Smooth muscle cell (in vitro differentiated cells): ENCODE measurements at regions not wholly inside any gene's neighbourhood (a gene's known extent, or its start where the extent isn't known, plus 50 kb on each side); places are given as distances from the start of the nearest gene placed in this dataset.

Experiments used
- DNase-seq: peaks from one replicate; lab custom pipeline; 2025; ENCODE audit not compliant: unreplicated experiment; lab: John Stamatoyannopoulos, UW
- H2AFZ ChIP-seq: fragments of 200-600 bp; sonication (generic); 2 replicates; pipeline ENCODE4 v1.6.0; 2016; ENCODE audit warnings: antibody characterized with exemption, low read depth, mild to moderate bottlenecking
- H3F3A ChIP-seq: fragments of 200-600 bp; sonication (generic); 2 replicates; pipeline ENCODE4 v1.6.0; 2017; ENCODE audit warnings: antibody characterized with exemption, low read depth
- H3K27ac ChIP-seq: fragments of 200-600 bp; sonication (generic); 2 replicates; pipeline ENCODE4 v1.5.1; 2016; ENCODE audit warnings: low read depth, mild to moderate bottlenecking
- H3K27me3 ChIP-seq: fragments of 200-600 bp; sonication (generic); 2 replicates; pipeline ENCODE4 v1.6.1; 2016; ENCODE audit warnings: low read depth, mild to moderate bottlenecking
- H3K36me3 ChIP-seq: fragments of 200-600 bp; sonication (generic); 2 replicates; pipeline ENCODE4 v1.5.1; 2016; ENCODE audit warnings: low read depth
- H3K4me1 ChIP-seq: fragments of 200-600 bp; sonication (generic); 2 replicates; pipeline ENCODE4 v1.5.1; 2016; ENCODE audit warnings: low read depth
- H3K4me2 ChIP-seq: fragments of 200-600 bp; sonication (generic); 2 replicates; pipeline ENCODE4 v1.6.0; 2016; ENCODE audit warnings: mild to moderate bottlenecking
- H3K4me3 ChIP-seq: fragments of 200-600 bp; sonication (generic); 2 replicates; pipeline ENCODE4 v1.5.1; 2016; ENCODE audit warnings: mild to moderate bottlenecking
- H3K79me2 ChIP-seq: fragments of 200-600 bp; sonication (generic); 2 replicates; pipeline ENCODE4 v1.6.0; 2016; ENCODE audit warnings: low read depth, mild to moderate bottlenecking
- H3K9ac ChIP-seq: fragments of 200-600 bp; sonication (generic); 2 replicates; pipeline ENCODE4 v1.6.0; 2016; ENCODE audit warnings: low read depth
- H3K9me3 ChIP-seq: fragments of 200-600 bp; sonication (generic); replicated peaks from 2 replicates; pipeline ENCODE4 v1.5.1; 2016; ENCODE audit warnings: low read depth
- H4K20me1 ChIP-seq: fragments of 200-600 bp; sonication (generic); 2 replicates; pipeline ENCODE4 v1.6.0; 2016; ENCODE audit warnings: low read depth
- WGBS: methylation state at CpG from one replicate; pipeline ENCODE4 v1.1.7; 2016; ENCODE audit warnings: low lambda C conversion rate; 5-methylcytosine and 5-hydroxymethylcytosine counted together
- TF ChIP-seq, protein P1 (sequence below): fragments of 200-600 bp; sonication (generic); IDR thresholded peaks from 2 replicates; pipeline ENCODE4 v1.5.1; 2017; ENCODE audit warnings: borderline replicate concordance, mild to moderate bottlenecking, antibody characterized with exemption; ENCODE audit not compliant: insufficient read depth, poor library complexity, severe bottlenecking

DNA sequence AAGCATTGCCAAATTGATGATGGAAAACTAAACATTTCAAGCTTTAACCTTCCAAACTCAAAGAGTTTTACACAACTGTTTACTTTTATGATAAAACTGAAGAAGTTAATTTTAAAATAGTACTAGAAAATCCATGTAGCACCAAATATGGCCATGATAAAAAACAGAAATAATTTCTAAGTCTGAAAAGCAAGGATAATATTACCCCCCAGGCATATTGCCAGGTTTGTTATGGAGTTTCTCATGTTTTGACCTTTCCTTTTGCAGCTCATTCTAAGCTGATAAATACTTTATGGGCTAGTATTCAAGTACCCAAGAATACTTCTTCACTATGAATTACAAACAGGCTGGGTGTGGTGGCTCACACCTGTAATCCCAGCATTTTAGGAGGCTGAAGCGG, 209.9 kb upstream of the ZFP64 start:
- Histone ChIP-seq H3F3A (no peaks in the 10 kb centered on the region), H3K9me3 (no peaks in the 10 kb centered on the region), H2AFZ (no peak overlapping the region), H3K27ac (no peak overlapping the region), H3K9ac (no peak overlapping the region), H3K4me2 (no peak overlapping the region), H3K36me3 (no peaks in the 10 kb centered on the region), H3K79me2 (no peaks in the 10 kb centered on the region), H4K20me1 (no peaks in the 10 kb centered on the region), H3K4me1 (no peaks in the 10 kb centered on the region), H3K27me3 (no peaks in the 10 kb centered on the region), H3K4me3 (no peak overlapping the region)
- TF ChIP-seq, protein P1, sequence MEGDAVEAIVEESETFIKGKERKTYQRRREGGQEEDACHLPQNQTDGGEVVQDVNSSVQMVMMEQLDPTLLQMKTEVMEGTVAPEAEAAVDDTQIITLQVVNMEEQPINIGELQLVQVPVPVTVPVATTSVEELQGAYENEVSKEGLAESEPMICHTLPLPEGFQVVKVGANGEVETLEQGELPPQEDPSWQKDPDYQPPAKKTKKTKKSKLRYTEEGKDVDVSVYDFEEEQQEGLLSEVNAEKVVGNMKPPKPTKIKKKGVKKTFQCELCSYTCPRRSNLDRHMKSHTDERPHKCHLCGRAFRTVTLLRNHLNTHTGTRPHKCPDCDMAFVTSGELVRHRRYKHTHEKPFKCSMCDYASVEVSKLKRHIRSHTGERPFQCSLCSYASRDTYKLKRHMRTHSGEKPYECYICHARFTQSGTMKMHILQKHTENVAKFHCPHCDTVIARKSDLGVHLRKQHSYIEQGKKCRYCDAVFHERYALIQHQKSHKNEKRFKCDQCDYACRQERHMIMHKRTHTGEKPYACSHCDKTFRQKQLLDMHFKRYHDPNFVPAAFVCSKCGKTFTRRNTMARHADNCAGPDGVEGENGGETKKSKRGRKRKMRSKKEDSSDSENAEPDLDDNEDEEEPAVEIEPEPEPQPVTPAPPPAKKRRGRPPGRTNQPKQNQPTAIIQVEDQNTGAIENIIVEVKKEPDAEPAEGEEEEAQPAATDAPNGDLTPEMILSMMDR: no peak
- 95% methylated on average over 1 of the region's 1 CpG for WGBS
- no peak for DNase-seq

DNA sequence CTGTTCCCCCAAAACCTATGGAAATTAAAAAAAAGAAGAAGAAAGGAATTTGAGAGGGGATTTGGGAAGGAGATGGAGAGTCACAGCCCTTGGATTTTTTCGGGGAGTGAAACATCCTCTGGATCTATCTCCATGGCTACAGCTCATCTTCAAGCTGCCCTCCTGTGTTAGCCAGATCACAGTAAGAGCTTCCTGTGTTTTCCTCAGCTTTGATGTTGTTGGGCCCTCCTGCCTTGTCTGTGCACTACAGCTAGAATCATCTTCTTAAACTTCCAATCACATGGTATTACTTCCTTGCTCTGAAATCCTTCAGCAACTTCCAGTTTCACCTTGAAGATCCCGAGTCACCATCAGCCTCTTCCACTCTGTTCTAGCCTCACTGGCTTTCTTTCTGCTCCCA, 207.8 kb upstream of the ZFP64 start:
- no peaks in the 10 kb centered on the region for H3K4me1 ChIP-seq
- no peak for DNase-seq
- no peaks in the 10 kb centered on the region for H4K20me1 ChIP-seq
- no peaks in the 10 kb centered on the region for H3K27me3 ChIP-seq
- no peaks in the 10 kb centered on the region for H3K9me3 ChIP-seq
- H2AFZ ChIP-seq: no peak overlapping the region
- TF ChIP-seq, protein P1: no peak
- 83% methylated on average over 2 of the region's 2 CpGs for whole genome bisulfite sequencing
- H3K9ac ChIP-seq: no peak overlapping the region
- no peaks in the 10 kb centered on the region for H3F3A ChIP-seq
- H3K36me3 ChIP-seq: no peaks in the 10 kb centered on the region
- no peak overlapping the region for H3K4me2 ChIP-seq
- no peaks in the 10 kb centered on the region for H3K79me2 ChIP-seq
- H3K27ac ChIP-seq: no peak overlapping the region
- H3K4me3 ChIP-seq: no peak overlapping the region

DNA sequence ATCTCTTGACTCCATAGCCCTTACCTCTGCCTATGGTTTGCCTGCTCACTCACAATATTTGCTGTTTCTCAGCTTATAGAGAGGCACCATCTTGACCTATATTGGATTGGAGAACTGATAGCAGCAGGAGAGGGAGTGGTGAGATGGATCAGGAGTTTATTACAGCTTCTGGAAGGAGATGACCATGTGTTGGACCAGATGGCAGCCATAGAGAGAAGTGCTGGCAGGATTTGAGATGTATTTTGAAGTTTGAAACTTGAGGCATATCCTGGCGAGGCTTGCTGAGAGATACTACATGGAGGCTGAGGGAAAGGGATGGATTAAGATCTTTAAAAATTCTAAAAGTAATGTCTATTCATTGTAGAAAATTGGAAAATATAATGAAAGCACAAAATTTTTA, 198.0 kb upstream of the ZFP64 start:
- Histone ChIP-seq H3K4me2 (no peak overlapping the region), H2AFZ (no peak overlapping the region), H3K27ac (no peak overlapping the region), H3K9me3 (no peaks in the 10 kb centered on the region), H3K27me3 (no peaks in the 10 kb centered on the region), H3K9ac (no peak overlapping the region), H3K36me3 (no peaks in the 10 kb centered on the region), H3K79me2 (no peaks in the 10 kb centered on the region), H3K4me1 (no peaks in the 10 kb centered on the region), H4K20me1 (no peaks in the 10 kb centered on the region), H3K4me3 (no peak overlapping the region), H3F3A (no peaks in the 10 kb centered on the region)
- DNase-seq: no peak
- 90% methylated on average over 1 of the region's 1 CpG for WGBS
- TF ChIP-seq, protein P1: no peak

DNA sequence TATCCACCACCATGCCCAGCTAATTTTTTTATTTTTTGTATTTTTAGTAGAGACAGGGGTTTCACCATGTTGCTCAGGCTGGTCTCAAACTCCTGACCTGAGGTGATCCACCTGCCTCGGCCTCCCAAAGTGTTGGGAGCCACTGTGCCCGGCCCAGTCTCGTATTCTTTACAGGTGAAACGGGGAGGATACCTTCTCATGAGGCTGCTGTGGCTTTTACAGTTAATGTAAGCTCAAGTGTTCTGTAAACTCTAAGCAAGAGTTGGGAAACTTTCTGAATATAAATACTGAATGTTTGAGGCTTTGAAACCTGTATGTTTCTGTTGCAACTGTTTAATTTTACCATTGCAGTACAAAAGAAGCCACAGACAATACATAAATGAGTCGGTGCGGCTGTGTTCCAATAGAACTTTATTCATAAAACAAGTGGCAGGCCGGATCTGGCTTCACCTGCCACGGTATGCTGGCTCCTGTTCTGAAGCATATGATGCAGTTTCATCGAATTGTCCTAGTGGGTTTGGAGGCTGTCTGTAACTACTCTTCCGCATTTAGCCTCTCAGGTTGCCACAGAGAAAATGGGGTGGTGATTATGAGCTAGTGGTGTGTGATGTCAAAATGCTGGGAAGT, 192.5 kb upstream of the ZFP64 start:
- H3K27ac ChIP-seq: no peak overlapping the region
- H3K4me1 ChIP-seq: no peaks in the 10 kb centered on the region
- H3K79me2 ChIP-seq: no peaks in the 10 kb centered on the region
- no peak overlapping the region for H2AFZ ChIP-seq
- no peaks in the 10 kb centered on the region for H3F3A ChIP-seq
- no peak overlapping the region for H3K9ac ChIP-seq
- no peaks in the 10 kb centered on the region for H3K9me3 ChIP-seq
- H3K4me3 ChIP-seq: no peak overlapping the region
- H3K4me2 ChIP-seq: no peak overlapping the region
- TF ChIP-seq, protein P1: no peak
- 92% methylated on average over 10 of the region's 10 CpGs for WGBS
- no peaks in the 10 kb centered on the region for H4K20me1 ChIP-seq
- no peak for DNase-seq
- H3K36me3 ChIP-seq: no peaks in the 10 kb centered on the region
- no peaks in the 10 kb centered on the region for H3K27me3 ChIP-seq
